ENCODE measurements at regions not wholly inside any gene's neighbourhood (a gene's known extent, or its start where the extent isn't known, plus 50 kb on each side); places are given as distances from the start of the nearest gene placed in this dataset.

DNA sequence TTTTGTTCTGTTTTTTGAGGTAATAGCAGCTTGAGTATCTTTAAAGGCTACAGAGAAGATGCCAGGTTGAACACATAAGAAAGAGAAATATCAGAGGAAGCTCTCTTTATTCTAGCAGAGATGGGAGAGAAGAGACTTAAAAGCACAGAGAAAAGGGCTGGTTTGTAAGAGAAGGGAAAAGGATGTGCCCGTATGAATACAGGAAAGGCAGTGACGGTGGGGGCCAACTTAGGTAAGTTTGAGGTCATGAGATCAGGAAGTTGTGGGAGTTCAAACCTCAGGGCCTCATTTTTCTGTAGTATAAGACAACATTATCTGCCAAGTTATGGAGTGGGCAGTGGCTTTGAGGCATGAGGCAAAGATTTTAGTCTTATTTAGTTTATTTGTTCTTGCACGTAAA, 121.3 kb upstream of the S100G start:
- Mint-ChIP-seq H3K4me3 (peak overlapping the region; percentile 33), H3K36me3 (ENCODE audit: low read depth) (peaks cover 3% of the 10 kb centered on the region), H3K27me3 (no peaks in the 10 kb centered on the region), H3K4me1 (ENCODE audit: low read depth) (peaks cover 28% of the 10 kb centered on the region), H3K9me3 (peaks cover 3% of the 10 kb centered on the region), H3K27ac (peak overlapping the region; percentile 78)

Measured in stimulated activated naive CD8-positive, alpha-beta T cell treated with anti-CD3 and anti-CD28 coated beads, Interleukin-15, Interleukin-2, amounts not matched to agents 100 ng/mL and 50 ng/mL, for 24 hours (primary cell).